Glomerular visceral epithelial cell (primary cell): ENCODE measurements at regions not wholly inside any gene's neighbourhood (a gene's known extent, or its start where the extent isn't known, plus 50 kb on each side); places are given as distances from the start of the nearest gene placed in this dataset.

Experiments
- DNase-seq: peaks from one replicate; pipeline ENCODE4 v3.0.0-alpha.2; 2016; ENCODE audit errors: extremely low spot score

- DNase-seq, result no peak
These were observed 84.6 kb upstream of the COL6A5 start for GRCh38 chr3:130260918-130261317.

- no peak for DNase-seq
These were observed 81.8 kb upstream of the COL6A5 start for GRCh38 chr3:130263708-130264107.

GRCh38 chr3:130266817-130267216 lies 78.7 kb upstream of the COL6A5 start:
- DNase-seq, result no peak

- DNase-seq, result peak; percentile 46
These were observed 69.2 kb upstream of the COL6A5 start for GRCh38 chr3:130276203-130276803.

GRCh38 chr3:130288670-130289069 lies 56.8 kb upstream of the COL6A5 start:
- no peak for DNase-seq

GRCh38 chr3:130291148-130291547 lies 54.3 kb upstream of the COL6A5 start:
- no peak for DNase-seq

- no peak for DNase-seq
These were observed 52.2 kb upstream of the COL6A5 start for GRCh38 chr3:130293247-130293646.
